NCI-H226 (cell line): ENCODE measurements at regions not wholly inside any gene's neighbourhood (a gene's known extent, or its start where the extent isn't known, plus 50 kb on each side); places are given as distances from the start of the nearest gene placed in this dataset.

Experiments used
- DNase-seq: peaks from one replicate; pipeline ENCODE4 v3.0.0-alpha.2; 2015

GRCh38 chr1:17877316-17877715 is 122.2 kb downstream of the ACTL8 start:
- DNase-seq, result no peak

- no peak for DNase-seq
Measured at GRCh38 chr1:17877896-17878295, 122.8 kb downstream of the ACTL8 start.

- peak; percentile 68 for DNase-seq
Measured at GRCh38 chr1:17878837-17879236, 123.7 kb downstream of the ACTL8 start.

- DNase-seq, result no peak
Measured at GRCh38 chr1:17880449-17880848, 125.3 kb downstream of the ACTL8 start.

- no peak for DNase-seq
Measured at GRCh38 chr1:17881761-17882160, 126.6 kb downstream of the ACTL8 start.

- no peak for DNase-seq
Measured at GRCh38 chr1:17883136-17883535, 128.0 kb downstream of the ACTL8 start.

- DNase-seq, result no peak
Measured at GRCh38 chr1:17883662-17884395, 128.7 kb downstream of the ACTL8 start.

- DNase-seq, result no peak
Measured at GRCh38 chr1:17885663-17886320, 130.7 kb downstream of the ACTL8 start.

GRCh38 chr1:17886386-17886785 is 131.3 kb downstream of the ACTL8 start:
- no peak for DNase-seq

GRCh38 chr1:17886838-17887441 is 131.8 kb downstream of the ACTL8 start:
- DNase-seq, result no peak

GRCh38 chr1:17887661-17888371 is 132.7 kb downstream of the ACTL8 start:
- DNase-seq, result no peak

GRCh38 chr1:17890056-17890814 is 135.1 kb downstream of the ACTL8 start:
- no peak for DNase-seq

GRCh38 chr1:17890815-17891191 is 135.7 kb downstream of the ACTL8 start:
- DNase-seq, result no peak

- no peak for DNase-seq
Measured at GRCh38 chr1:17891205-17892110, 136.3 kb downstream of the ACTL8 start.

- no peak for DNase-seq
Measured at GRCh38 chr1:17892225-17892624, 137.1 kb downstream of the ACTL8 start.

- DNase-seq, result no peak
Measured at GRCh38 chr1:17892851-17893250, 137.7 kb downstream of the ACTL8 start.

- DNase-seq, result no peak
Measured at GRCh38 chr1:17893891-17894631, 138.9 kb downstream of the ACTL8 start.

- no peak for DNase-seq
Measured at GRCh38 chr1:17895401-17895800, 140.3 kb downstream of the ACTL8 start.

- DNase-seq, result no peak
Measured at GRCh38 chr1:17895986-17896385, 140.9 kb downstream of the ACTL8 start.

GRCh38 chr1:17903386-17903785 is 148.3 kb downstream of the ACTL8 start:
- DNase-seq, result peak; percentile 70

GRCh38 chr1:17904290-17904689 is 149.2 kb downstream of the ACTL8 start:
- DNase-seq, result no peak
